WTC11 (cell line): ENCODE measurements at regions not wholly inside any gene's neighbourhood (a gene's known extent, or its start where the extent isn't known, plus 50 kb on each side); places are given as distances from the start of the nearest gene placed in this dataset.

Source experiments
- ATAC-seq: fragments of 200-7000 bp; cut with Tn5 transposase; 2 replicates; pipeline ENCODE4 v1.10.0; 2021; ENCODE audit warnings: mild to moderate bottlenecking, moderate library complexity
- CTCF ChIA-PET: fragments of 300-600 bp; sonication (Branson Sonifier 250); formaldehyde crosslinking; loops from one replicate; lab custom pipeline; 2021; ENCODE audit warnings: antibody characterized with exemption; lab: Charles Lee
- POLR2A ChIA-PET: fragments of 350-600 bp; sonication (Branson Sonifier 250); formaldehyde crosslinking; loops from one replicate; lab custom pipeline; 2021; ENCODE audit warnings: antibody characterized with exemption; lab: Charles Lee
- DNase-seq: peaks from one replicate; pipeline ENCODE4 v3.0.0; 2021; ENCODE audit warnings: low spot score
- H3K27ac Mint-ChIP-seq: 2 replicates; pipeline ENCODE4 v1.8.0; 2021; ENCODE audit warnings: mixed read lengths
- H3K27me3 Mint-ChIP-seq: 2 replicates; pipeline ENCODE4 v1.8.0; 2021; ENCODE audit warnings: low read depth, mild to moderate bottlenecking, moderate library complexity, mixed read lengths
- H3K36me3 Mint-ChIP-seq: 2 replicates; pipeline ENCODE4 v1.8.0; 2021; ENCODE audit warnings: mixed read lengths
- H3K4me1 Mint-ChIP-seq: 2 replicates; pipeline ENCODE4 v1.8.0; 2022; ENCODE audit warnings: mixed read lengths
- H3K4me3 Mint-ChIP-seq: 2 replicates; pipeline ENCODE4 v1.8.0; 2021; ENCODE audit warnings: mild to moderate bottlenecking, moderate library complexity, mixed read lengths
- H3K9me3 Mint-ChIP-seq: 2 replicates; pipeline ENCODE4 v1.8.0; 2021; ENCODE audit warnings: mixed read lengths
- ATF1 ChIP-seq: sonication (generic); formaldehyde crosslinking; IDR thresholded peaks from 2 replicates; pipeline ENCODE4 v1.8.1; 2023; ENCODE audit warnings: mild to moderate bottlenecking, moderate library complexity, missing genetic modification reagents
- ATF6 ChIP-seq: sonication (generic); formaldehyde crosslinking; IDR thresholded peaks from 2 replicates; pipeline ENCODE4 v1.8.1; 2023; ENCODE audit warnings: mild to moderate bottlenecking, missing genetic modification reagents
- CBFB ChIP-seq: sonication (generic); formaldehyde crosslinking; IDR thresholded peaks from 2 replicates; pipeline ENCODE4 v1.8.1; 2022; ENCODE audit warnings: mild to moderate bottlenecking, low read depth, missing genetic modification reagents
- CDX4 ChIP-seq: fragments of 250-450 bp; sonication (Bioruptor Pico); IDR thresholded peaks from 2 replicates; pipeline ENCODE4 v1.9.0; 2021; ENCODE audit warnings: moderate library complexity, mild to moderate bottlenecking, inconsistent platforms, borderline replicate concordance
- CREM ChIP-seq: sonication (generic); formaldehyde crosslinking; IDR thresholded peaks from 2 replicates; pipeline ENCODE4 v1.8.1; 2022; ENCODE audit warnings: mild to moderate bottlenecking, missing genetic modification reagents, moderate library complexity
- CTCF ChIP-seq: fragments of 200-600 bp; IDR thresholded peaks from 2 replicates; pipeline ENCODE4 v1.8.0; 2022; ENCODE audit warnings: antibody characterized with exemption
- FOXK1 ChIP-seq: sonication (generic); formaldehyde crosslinking; IDR thresholded peaks from 2 replicates; pipeline ENCODE4 v1.8.0; 2022; ENCODE audit warnings: mild to moderate bottlenecking, moderate library complexity, missing genetic modification reagents
- HMGA2 ChIP-seq: fragments of 250-450 bp; sonication (Bioruptor Pico); IDR thresholded peaks from 2 replicates; pipeline ENCODE4 v1.4.0; 2021; ENCODE audit warnings: mild to moderate bottlenecking, moderate library complexity
- NFE2L1 ChIP-seq: sonication (generic); formaldehyde crosslinking; IDR thresholded peaks from 2 replicates; pipeline ENCODE4 v1.8.1; 2023; ENCODE audit warnings: missing genetic modification reagents
- NFYB ChIP-seq: sonication (generic); formaldehyde crosslinking; conservative IDR thresholded peaks from 2 replicates; pipeline ENCODE4 v1.8.0; 2022; ENCODE audit warnings: low read depth, missing genetic modification reagents
- NR3C1 ChIP-seq: sonication (generic); formaldehyde crosslinking; conservative IDR thresholded peaks from 2 replicates; pipeline ENCODE4 v1.8.1; 2023; ENCODE audit warnings: low read depth, mild to moderate bottlenecking, missing genetic modification reagents
- SMAD4 ChIP-seq: sonication (generic); formaldehyde crosslinking; IDR thresholded peaks from 2 replicates; pipeline ENCODE4 v1.8.0; 2022; ENCODE audit warnings: mild to moderate bottlenecking, missing genetic modification reagents
- ZNF138 ChIP-seq: sonication (generic); formaldehyde crosslinking; conservative IDR thresholded peaks from 2 replicates; pipeline ENCODE4 v1.8.1; 2022; ENCODE audit warnings: mild to moderate bottlenecking, moderate library complexity, missing genetic modification reagents
- ZNF281 ChIP-seq: sonication (generic); formaldehyde crosslinking; IDR thresholded peaks from 2 replicates; pipeline ENCODE4 v1.8.0; 2023; ENCODE audit warnings: mild to moderate bottlenecking, missing genetic modification reagents
- ZNF317 ChIP-seq: sonication (generic); formaldehyde crosslinking; IDR thresholded peaks from 2 replicates; pipeline ENCODE4 v1.8.1; 2023; ENCODE audit warnings: low read depth, mild to moderate bottlenecking, moderate library complexity, missing genetic modification reagents, borderline replicate concordance
- ZNF425 ChIP-seq: fragments of 250-450 bp; sonication (Bioruptor Pico); conservative IDR thresholded peaks from 2 replicates; pipeline ENCODE4 v1.9.0; 2021; ENCODE audit warnings: mild to moderate bottlenecking
- TF ChIP-seq, protein P1 (sequence below): sonication (generic); formaldehyde crosslinking; IDR thresholded peaks from 2 replicates; pipeline ENCODE4 v1.8.0; 2023; ENCODE audit warnings: missing genetic modification reagents
- TF ChIP-seq, protein P2 (sequence below): sonication (generic); formaldehyde crosslinking; IDR thresholded peaks from 2 replicates; pipeline ENCODE4 v1.8.0; 2022; ENCODE audit warnings: mild to moderate bottlenecking, missing genetic modification reagents

- TF ChIP-seq HMGA2 (CRISPR knock-in tag) (no peak), CDX4 (CRISPR knock-in tag) (no peak), CBFB (CRISPR knock-in tag) (no peak), CREM (CRISPR knock-in tag) (no peak), FOXK1 (no peak), NFYB (CRISPR knock-in tag) (no peak)
Measured at GRCh38 chr6:106026748-106027715, 59.1 kb upstream of the PRDM1 start (continued).

DNA sequence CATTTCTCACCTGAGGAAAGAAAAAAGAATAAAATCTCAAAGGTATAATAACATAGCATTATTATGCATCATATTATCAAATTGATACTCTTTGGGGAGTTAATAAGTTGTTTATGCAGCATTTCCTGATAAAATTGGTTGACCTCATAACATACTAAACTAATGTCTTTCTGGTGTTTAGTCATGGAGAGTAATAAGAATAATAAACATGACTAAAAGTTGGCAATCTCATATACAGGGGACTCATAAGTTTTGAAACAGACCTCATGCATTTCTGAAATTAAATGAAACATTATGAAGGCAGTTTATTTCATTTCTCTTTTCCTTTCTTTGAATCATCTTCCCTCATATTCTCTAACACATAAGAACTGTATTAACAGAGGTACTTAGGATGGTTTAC, 60.5 kb upstream of the PRDM1 start:
- Mint-ChIP-seq H3K4me1 (peaks cover 20% of the 10 kb centered on the region), H3K9me3 (no peaks in the 10 kb centered on the region), H3K27me3 (no peaks in the 10 kb centered on the region), H3K4me3 (no peak overlapping the region), H3K36me3 (no peaks in the 10 kb centered on the region), H3K27ac (no peak overlapping the region)
- ChIA-PET CTCF (no interaction called here), POLR2A (no interaction called here)
- no peak for ATAC-seq
- DNase-seq, result no peak
- TF ChIP-seq ATF1 (CRISPR knock-in tag), result no peak
- TF ChIP-seq, protein P1, sequence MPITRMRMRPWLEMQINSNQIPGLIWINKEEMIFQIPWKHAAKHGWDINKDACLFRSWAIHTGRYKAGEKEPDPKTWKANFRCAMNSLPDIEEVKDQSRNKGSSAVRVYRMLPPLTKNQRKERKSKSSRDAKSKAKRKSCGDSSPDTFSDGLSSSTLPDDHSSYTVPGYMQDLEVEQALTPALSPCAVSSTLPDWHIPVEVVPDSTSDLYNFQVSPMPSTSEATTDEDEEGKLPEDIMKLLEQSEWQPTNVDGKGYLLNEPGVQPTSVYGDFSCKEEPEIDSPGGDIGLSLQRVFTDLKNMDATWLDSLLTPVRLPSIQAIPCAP (CRISPR knock-in tag), result no peak
- TF ChIP-seq ZNF425 (CRISPR knock-in tag), result no peak
- TF ChIP-seq ZNF317 (CRISPR knock-in tag), result no peak

- Mint-ChIP-seq H3K27ac (no peak overlapping the region), H3K36me3 (no peaks in the 10 kb centered on the region), H3K27me3 (no peaks in the 10 kb centered on the region), H3K4me1 (peaks cover 16% of the 10 kb centered on the region), H3K9me3 (no peaks in the 10 kb centered on the region), H3K4me3 (no peak overlapping the region)
- DNase-seq (no peak), ATAC-seq (no peak)
- ChIA-PET POLR2A (no interaction called here), CTCF (interaction anchor here (0.6 to 1.0 kb wide), 2 partner anchors 56 to 62 kb away, joined by 3 to 4 read pairs; no protein-coding TSS in a partner anchor)
- TF ChIP-seq, protein P2, sequence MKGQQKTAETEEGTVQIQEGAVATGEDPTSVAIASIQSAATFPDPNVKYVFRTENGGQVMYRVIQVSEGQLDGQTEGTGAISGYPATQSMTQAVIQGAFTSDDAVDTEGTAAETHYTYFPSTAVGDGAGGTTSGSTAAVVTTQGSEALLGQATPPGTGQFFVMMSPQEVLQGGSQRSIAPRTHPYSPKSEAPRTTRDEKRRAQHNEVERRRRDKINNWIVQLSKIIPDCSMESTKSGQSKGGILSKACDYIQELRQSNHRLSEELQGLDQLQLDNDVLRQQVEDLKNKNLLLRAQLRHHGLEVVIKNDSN, result no peak
- TF ChIP-seq ATF6 (CRISPR knock-in tag) (no peak), CTCF (no peak), NR3C1 (CRISPR knock-in tag) (no peak), ZNF138 (no peak), ZNF281 (no peak), SMAD4 (CRISPR knock-in tag) (no peak), NFE2L1 (CRISPR knock-in tag) (no peak), ZNF425 (CRISPR knock-in tag) (no peak)
Measured at GRCh38 chr6:106022801-106023200, 63.3 kb upstream of the PRDM1 start.
